ENCODE measurements at regions not wholly inside any gene's neighbourhood (a gene's known extent, or its start where the extent isn't known, plus 50 kb on each side); places are given as distances from the start of the nearest gene placed in this dataset.

DNA sequence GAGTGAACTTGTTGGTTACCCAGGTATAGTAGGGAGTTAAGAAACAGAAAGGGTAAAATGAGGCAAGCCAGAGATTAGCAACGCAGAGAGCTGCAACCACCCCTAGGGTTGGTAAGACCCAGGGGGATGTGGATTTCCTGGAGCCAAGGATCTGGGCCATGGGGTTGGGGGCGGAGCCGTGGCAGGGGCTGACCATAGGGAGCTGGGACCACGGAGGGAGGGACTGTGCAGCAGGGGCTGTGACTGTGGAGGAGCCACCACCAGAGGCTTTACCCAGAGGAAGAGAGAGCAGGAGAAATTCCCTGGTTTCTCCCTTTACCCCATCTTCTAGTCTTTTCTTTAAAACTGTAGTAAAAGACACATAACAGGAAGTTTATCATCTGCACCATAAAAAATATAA, 58.6 kb upstream of the BAIAP2L1 start:
- TF ChIP-seq, protein P1, sequence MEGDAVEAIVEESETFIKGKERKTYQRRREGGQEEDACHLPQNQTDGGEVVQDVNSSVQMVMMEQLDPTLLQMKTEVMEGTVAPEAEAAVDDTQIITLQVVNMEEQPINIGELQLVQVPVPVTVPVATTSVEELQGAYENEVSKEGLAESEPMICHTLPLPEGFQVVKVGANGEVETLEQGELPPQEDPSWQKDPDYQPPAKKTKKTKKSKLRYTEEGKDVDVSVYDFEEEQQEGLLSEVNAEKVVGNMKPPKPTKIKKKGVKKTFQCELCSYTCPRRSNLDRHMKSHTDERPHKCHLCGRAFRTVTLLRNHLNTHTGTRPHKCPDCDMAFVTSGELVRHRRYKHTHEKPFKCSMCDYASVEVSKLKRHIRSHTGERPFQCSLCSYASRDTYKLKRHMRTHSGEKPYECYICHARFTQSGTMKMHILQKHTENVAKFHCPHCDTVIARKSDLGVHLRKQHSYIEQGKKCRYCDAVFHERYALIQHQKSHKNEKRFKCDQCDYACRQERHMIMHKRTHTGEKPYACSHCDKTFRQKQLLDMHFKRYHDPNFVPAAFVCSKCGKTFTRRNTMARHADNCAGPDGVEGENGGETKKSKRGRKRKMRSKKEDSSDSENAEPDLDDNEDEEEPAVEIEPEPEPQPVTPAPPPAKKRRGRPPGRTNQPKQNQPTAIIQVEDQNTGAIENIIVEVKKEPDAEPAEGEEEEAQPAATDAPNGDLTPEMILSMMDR (IDR thresholded peaks at IDR 0.05), result no peak
- no peak for TF ChIP-seq POLR2A (IDR thresholded peaks at IDR 0.05)

Data from Peyer's patch (tissue), 4 donors.